ENCODE measurements at regions not wholly inside any gene's neighbourhood (a gene's known extent, or its start where the extent isn't known, plus 50 kb on each side); places are given as distances from the start of the nearest gene placed in this dataset.

GRCh38 chr14:65237023-65237814 is 134.9 kb upstream of the MAX start:
- H4K20me1 ChIP-seq (ENCODE audit: insufficient read depth, low read length): no peaks in the 10 kb centered on the region
- TF ChIP-seq EZH2 (IDR thresholded peaks at IDR 0.05; ENCODE audit: borderline replicate concordance, low read depth, low read length, severe bottlenecking): no peak
- no peak for TF ChIP-seq CTCF (IDR thresholded peaks at IDR 0.05; ENCODE audit: borderline replicate concordance, extremely low read depth, low read length, poor library complexity, severe bottlenecking)

GRCh38 chr14:65237941-65238340 is 135.6 kb upstream of the MAX start:
- ATAC-seq (ENCODE audit: insufficient read depth, low read depth) (no peak), DNase-seq (no peak)
- Histone ChIP-seq H3K4me2 (ENCODE audit: insufficient read depth, low read length) (no peak overlapping the region), H2AFZ (ENCODE audit: low read depth, low read length) (no peak overlapping the region), H3K4me1 (ENCODE audit: insufficient read depth, low read length) (no peaks in the 10 kb centered on the region), H3K4me3 (ENCODE audit: low read depth in 1 of 2, low read length in 2 of 2) (no peak overlapping the region), H3K27me3 (ENCODE audit: insufficient read depth, low read length, poor library complexity) (no peaks in the 10 kb centered on the region), H3K9ac (ENCODE audit: low read depth, low read length) (no peak overlapping the region), H3K36me3 (ENCODE audit: insufficient read depth, low read length) (no peaks in the 10 kb centered on the region), H4K20me1 (ENCODE audit: insufficient read depth, low read length) (no peaks in the 10 kb centered on the region), H3K9me3 (ENCODE audit: insufficient read depth, low read length, severe bottlenecking) (no peaks in the 10 kb centered on the region), H3K79me2 (ENCODE audit: insufficient read depth, low read length) (no peaks in the 10 kb centered on the region), H3K27ac (ENCODE audit: low read length) (no peak overlapping the region)
- TF ChIP-seq CTCF (IDR thresholded peaks at IDR 0.05; ENCODE audit: borderline replicate concordance, extremely low read depth, low read length, poor library complexity, severe bottlenecking): no peak
- TF ChIP-seq EZH2 (IDR thresholded peaks at IDR 0.05; ENCODE audit: borderline replicate concordance, low read depth, low read length, severe bottlenecking): no peak

More at GRCh38 chr14:65237023-65237814, 134.9 kb upstream of the MAX start:
- Histone ChIP-seq H3K4me3 (ENCODE audit: low read depth in 1 of 2, low read length in 2 of 2) (no peak overlapping the region), H3K9me3 (ENCODE audit: insufficient read depth, low read length, severe bottlenecking) (no peaks in the 10 kb centered on the region), H3K79me2 (ENCODE audit: insufficient read depth, low read length) (no peaks in the 10 kb centered on the region), H3K27ac (ENCODE audit: low read length) (no peak overlapping the region), H3K27me3 (ENCODE audit: insufficient read depth, low read length, poor library complexity) (no peaks in the 10 kb centered on the region), H3K4me1 (ENCODE audit: insufficient read depth, low read length) (no peaks in the 10 kb centered on the region), H3K4me2 (ENCODE audit: insufficient read depth, low read length) (no peak overlapping the region), H3K9ac (ENCODE audit: low read depth, low read length) (no peak overlapping the region), H2AFZ (ENCODE audit: low read depth, low read length) (no peak overlapping the region), H3K36me3 (ENCODE audit: insufficient read depth, low read length) (no peaks in the 10 kb centered on the region)
- DNase-seq (no peak), ATAC-seq (ENCODE audit: insufficient read depth, low read depth) (no peak)

GRCh38 chr14:65238456-65238855 is 136.1 kb upstream of the MAX start:
- ATAC-seq (ENCODE audit: insufficient read depth, low read depth): no peak
- Histone ChIP-seq H3K9me3 (ENCODE audit: insufficient read depth, low read length, severe bottlenecking) (no peaks in the 10 kb centered on the region), H3K4me3 (ENCODE audit: low read depth in 1 of 2, low read length in 2 of 2) (no peak overlapping the region), H3K4me2 (ENCODE audit: insufficient read depth, low read length) (no peak overlapping the region), H4K20me1 (ENCODE audit: insufficient read depth, low read length) (no peaks in the 10 kb centered on the region), H3K27me3 (ENCODE audit: insufficient read depth, low read length, poor library complexity) (no peaks in the 10 kb centered on the region), H3K27ac (ENCODE audit: low read length) (no peak overlapping the region), H3K9ac (ENCODE audit: low read depth, low read length) (no peak overlapping the region), H3K4me1 (ENCODE audit: insufficient read depth, low read length) (peaks cover 2% of the 10 kb centered on the region), H3K79me2 (ENCODE audit: insufficient read depth, low read length) (no peaks in the 10 kb centered on the region), H3K36me3 (ENCODE audit: insufficient read depth, low read length) (no peaks in the 10 kb centered on the region), H2AFZ (ENCODE audit: low read depth, low read length) (no peak overlapping the region)
- DNase-seq: no peak
- no peak for TF ChIP-seq CTCF (IDR thresholded peaks at IDR 0.05; ENCODE audit: borderline replicate concordance, extremely low read depth, low read length, poor library complexity, severe bottlenecking)

Measured in DND-41 (cell line).